Central memory CD8-positive, alpha-beta T cell (primary cell): ENCODE measurements at regions not wholly inside any gene's neighbourhood (a gene's known extent, or its start where the extent isn't known, plus 50 kb on each side); places are given as distances from the start of the nearest gene placed in this dataset.

ENCODE experiments used
- ATAC-seq: fragments of 150-1000 bp; cut with Tn5 transposase; replicated peaks from 2 replicates; pipeline ENCODE4 v1.10.0; 2022; ENCODE audit warnings: mild to moderate bottlenecking, moderate FRiP score, moderate number of reproducible peaks; ENCODE audit not compliant: poor library complexity, severe bottlenecking; ENCODE audit errors: extremely low read depth
- DNase-seq, 2 donors: peaks; one replicate each; pipeline ENCODE4 v3.0.0; 2021; ENCODE audit warnings: low spot score in 2 of 2
- H3K27ac Mint-ChIP-seq: one replicate; pipeline ENCODE4 v1.8.0; 2022; ENCODE audit warnings: low read depth, mild to moderate bottlenecking, moderate library complexity, mixed read lengths
- H3K27me3 Mint-ChIP-seq: one replicate; pipeline ENCODE4 v1.8.0; 2022; ENCODE audit warnings: mixed read lengths
- H3K36me3 Mint-ChIP-seq: one replicate; pipeline ENCODE4 v1.8.0; 2022; ENCODE audit warnings: mild to moderate bottlenecking, moderate library complexity, mixed read lengths; ENCODE audit not compliant: insufficient read depth
- H3K4me1 Mint-ChIP-seq: one replicate; pipeline ENCODE4 v1.8.0; 2022; ENCODE audit warnings: mixed read lengths
- H3K4me3 Mint-ChIP-seq: one replicate; pipeline ENCODE4 v1.8.0; 2022; ENCODE audit warnings: mild to moderate bottlenecking, moderate library complexity, mixed read lengths
- H3K9me3 Mint-ChIP-seq: one replicate; pipeline ENCODE4 v1.8.0; 2022; ENCODE audit warnings: mixed read lengths

- H3K9me3 Mint-ChIP-seq = peaks cover 11% of the 10 kb centered on the region
- DNase-seq (no peak), ATAC-seq (no peak)
- H3K36me3 Mint-ChIP-seq = no peaks in the 10 kb centered on the region
- H3K27ac Mint-ChIP-seq = no peak overlapping the region
- no peaks in the 10 kb centered on the region for H3K4me1 Mint-ChIP-seq
- no peaks in the 10 kb centered on the region for H3K27me3 Mint-ChIP-seq
- H3K4me3 Mint-ChIP-seq = no peak overlapping the region
These were observed 186.5 kb upstream of the KLHL29 start for GRCh38 chr2:23198316-23199114.

GRCh38 chr2:23199115-23199918, 185.7 kb upstream of the KLHL29 start:
- ATAC-seq = no peak
- Mint-ChIP-seq H3K4me3 (no peak overlapping the region), H3K27me3 (no peaks in the 10 kb centered on the region), H3K36me3 (no peaks in the 10 kb centered on the region), H3K9me3 (peaks cover 14% of the 10 kb centered on the region), H3K4me1 (no peaks in the 10 kb centered on the region), H3K27ac (no peak overlapping the region)
- DNase-seq = no peak

GRCh38 chr2:23200068-23200786, 184.8 kb upstream of the KLHL29 start:
- ATAC-seq = no peak
- H3K27ac Mint-ChIP-seq = no peak overlapping the region
- H3K27me3 Mint-ChIP-seq = no peaks in the 10 kb centered on the region
- no peaks in the 10 kb centered on the region for H3K4me1 Mint-ChIP-seq
- H3K4me3 Mint-ChIP-seq = no peak overlapping the region
- no peak for DNase-seq
- H3K9me3 Mint-ChIP-seq = peaks cover 6% of the 10 kb centered on the region
- no peaks in the 10 kb centered on the region for H3K36me3 Mint-ChIP-seq

GRCh38 chr2:23200787-23201114, 184.2 kb upstream of the KLHL29 start:
- Mint-ChIP-seq H3K36me3 (no peaks in the 10 kb centered on the region), H3K27ac (no peak overlapping the region), H3K4me3 (no peak overlapping the region), H3K27me3 (no peaks in the 10 kb centered on the region), H3K4me1 (no peaks in the 10 kb centered on the region), H3K9me3 (peaks cover 6% of the 10 kb centered on the region)
- DNase-seq (no peak), ATAC-seq (no peak)

GRCh38 chr2:23203383-23203782, 181.6 kb upstream of the KLHL29 start:
- H3K27me3 Mint-ChIP-seq = no peaks in the 10 kb centered on the region

GRCh38 chr2:23204685-23205242, 180.2 kb upstream of the KLHL29 start:
- no peaks in the 10 kb centered on the region for H3K36me3 Mint-ChIP-seq
- H3K27ac Mint-ChIP-seq = no peak overlapping the region
- H3K4me1 Mint-ChIP-seq = no peaks in the 10 kb centered on the region
- no peak overlapping the region for H3K4me3 Mint-ChIP-seq
- H3K27me3 Mint-ChIP-seq = no peaks in the 10 kb centered on the region
- DNase-seq (no peak), ATAC-seq (no peak)
- H3K9me3 Mint-ChIP-seq = peaks cover 6% of the 10 kb centered on the region

More at GRCh38 chr2:23203383-23203782, 181.6 kb upstream of the KLHL29 start:
- Mint-ChIP-seq H3K27ac (no peak overlapping the region), H3K9me3 (peaks cover 6% of the 10 kb centered on the region), H3K4me3 (no peak overlapping the region), H3K4me1 (no peaks in the 10 kb centered on the region), H3K36me3 (no peaks in the 10 kb centered on the region)
- ATAC-seq = no peak
- no peak for DNase-seq

- Mint-ChIP-seq H3K27ac (no peak overlapping the region), H3K4me3 (no peak overlapping the region), H3K9me3 (peaks cover 6% of the 10 kb centered on the region), H3K4me1 (no peaks in the 10 kb centered on the region), H3K27me3 (peaks cover 4% of the 10 kb centered on the region), H3K36me3 (no peaks in the 10 kb centered on the region)
- DNase-seq = no peak
- no peak for ATAC-seq
These were observed 178.3 kb upstream of the KLHL29 start for GRCh38 chr2:23206650-23207049.

GRCh38 chr2:23207871-23208270, 177.1 kb upstream of the KLHL29 start:
- Mint-ChIP-seq H3K27me3 (peaks cover 14% of the 10 kb centered on the region), H3K36me3 (no peaks in the 10 kb centered on the region), H3K27ac (no peak overlapping the region), H3K9me3 (peaks cover 6% of the 10 kb centered on the region), H3K4me3 (no peak overlapping the region), H3K4me1 (no peaks in the 10 kb centered on the region)
- no peak for ATAC-seq
- DNase-seq = no peak

GRCh38 chr2:23208339-23208738, 176.6 kb upstream of the KLHL29 start:
- H3K4me3 Mint-ChIP-seq = no peak overlapping the region
- H3K27me3 Mint-ChIP-seq = peaks cover 14% of the 10 kb centered on the region
- ATAC-seq (no peak), DNase-seq (no peak)
- no peaks in the 10 kb centered on the region for H3K4me1 Mint-ChIP-seq
- no peak overlapping the region for H3K27ac Mint-ChIP-seq
- no peaks in the 10 kb centered on the region for H3K36me3 Mint-ChIP-seq
- peaks cover 4% of the 10 kb centered on the region for H3K9me3 Mint-ChIP-seq

- ATAC-seq = no peak
- Mint-ChIP-seq H3K4me3 (no peak overlapping the region), H3K9me3 (no peaks in the 10 kb centered on the region), H3K27me3 (peaks cover 14% of the 10 kb centered on the region), H3K4me1 (no peaks in the 10 kb centered on the region), H3K36me3 (no peaks in the 10 kb centered on the region), H3K27ac (no peak overlapping the region)
- DNase-seq = no peak
These were observed 175.9 kb upstream of the KLHL29 start for GRCh38 chr2:23209059-23209458.

GRCh38 chr2:23211987-23212583, 172.9 kb upstream of the KLHL29 start:
- Mint-ChIP-seq H3K4me3 (no peak overlapping the region), H3K27me3 (peaks cover 14% of the 10 kb centered on the region), H3K9me3 (no peaks in the 10 kb centered on the region), H3K4me1 (no peaks in the 10 kb centered on the region), H3K27ac (no peak overlapping the region), H3K36me3 (no peaks in the 10 kb centered on the region)
- ATAC-seq (no peak), DNase-seq (no peak)

GRCh38 chr2:23213196-23213595, 171.8 kb upstream of the KLHL29 start:
- ATAC-seq (no peak), DNase-seq (no peak)
- Mint-ChIP-seq H3K36me3 (no peaks in the 10 kb centered on the region), H3K9me3 (no peaks in the 10 kb centered on the region), H3K4me3 (no peak overlapping the region), H3K27me3 (peaks cover 14% of the 10 kb centered on the region), H3K4me1 (no peaks in the 10 kb centered on the region), H3K27ac (no peak overlapping the region)
